ENCODE measurements at regions not wholly inside any gene's neighbourhood (a gene's known extent, or its start where the extent isn't known, plus 50 kb on each side); places are given as distances from the start of the nearest gene placed in this dataset.

DNA sequence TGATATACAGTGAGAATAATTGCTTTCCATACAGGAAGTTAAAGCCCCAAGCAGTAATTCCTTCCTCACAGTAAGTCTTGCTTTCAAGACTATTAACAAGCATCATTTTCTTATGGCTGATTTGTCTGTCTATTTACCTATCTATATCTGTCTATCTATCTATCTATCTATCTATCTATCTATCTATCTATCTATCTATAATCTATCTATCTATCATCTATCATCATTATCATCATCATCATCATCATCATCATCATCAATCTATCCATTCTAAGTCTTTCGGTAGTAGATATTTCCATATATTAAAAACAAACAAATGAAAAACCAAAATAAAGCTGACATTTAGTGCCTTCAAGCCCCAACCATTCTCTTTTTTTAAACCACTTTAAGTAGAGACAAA lies 224.4 kb upstream of the RXFP2 start:
- no peaks in the 10 kb centered on the region for H3K27me3 ChIP-seq (ENCODE audit: insufficient read depth, low read length, poor library complexity, severe bottlenecking)
- H3K9me3 ChIP-seq (ENCODE audit: insufficient read depth, low read depth, low read length) = no peaks in the 10 kb centered on the region
- H2AFZ ChIP-seq (ENCODE audit: low read length) = no peak overlapping the region
- no peaks in the 10 kb centered on the region for H4K20me1 ChIP-seq (ENCODE audit: insufficient read depth, low read length, poor library complexity, severe bottlenecking)
- H3K4me1 ChIP-seq (ENCODE audit: insufficient read depth, low read length, poor library complexity, severe bottlenecking) = peaks cover 7% of the 10 kb centered on the region
- H3K36me3 ChIP-seq (ENCODE audit: insufficient read depth, low read length) = no peaks in the 10 kb centered on the region
- H3K9me2 ChIP-seq (replicated peaks; ENCODE audit: low read depth, low read length) = no peaks in the 10 kb centered on the region
- H3F3A ChIP-seq (ENCODE audit: low read depth) = no peaks in the 10 kb centered on the region
- H3K9ac ChIP-seq (ENCODE audit: low read depth, low read length, poor library complexity, severe bottlenecking) = no peak overlapping the region
- H3K4me3 ChIP-seq (ENCODE audit: low read length, poor library complexity, severe bottlenecking) = no peak overlapping the region
- TF ChIP-seq EZH2phosphoT487 (IDR thresholded peaks at IDR 0.05; ENCODE audit: borderline replicate concordance) = no peak
- no peaks in the 10 kb centered on the region for H3K79me2 ChIP-seq (ENCODE audit: insufficient read depth, low read length)
- no peak overlapping the region for H3K4me2 ChIP-seq (ENCODE audit: low read depth, low read length, poor library complexity, severe bottlenecking)

DNA sequence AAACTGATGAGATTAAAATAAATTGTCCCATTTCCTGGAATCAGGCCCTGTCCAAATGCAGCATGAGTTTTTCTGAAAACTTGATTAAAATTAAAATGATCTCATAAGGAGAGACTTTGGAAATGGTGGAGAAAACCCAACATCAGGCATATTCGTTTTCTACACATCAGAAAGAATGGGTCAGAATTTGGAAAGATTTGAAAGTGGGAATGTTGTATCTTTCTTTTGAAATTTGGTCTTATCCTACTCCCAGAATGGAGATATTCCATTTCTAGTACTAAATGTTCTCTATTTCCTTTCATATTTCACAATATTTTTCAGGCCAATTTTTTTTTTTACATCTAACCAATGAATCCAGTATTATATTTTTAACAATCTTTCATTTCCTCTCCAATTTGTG lies 223.9 kb upstream of the RXFP2 start:
- H3K27me3 ChIP-seq (ENCODE audit: insufficient read depth, low read length, poor library complexity, severe bottlenecking) = no peaks in the 10 kb centered on the region
- no peaks in the 10 kb centered on the region for H3K9me2 ChIP-seq (replicated peaks; ENCODE audit: low read depth, low read length)
- H3F3A ChIP-seq (ENCODE audit: low read depth) = no peaks in the 10 kb centered on the region
- no peaks in the 10 kb centered on the region for H3K79me2 ChIP-seq (ENCODE audit: insufficient read depth, low read length)
- no peak overlapping the region for H3K9ac ChIP-seq (ENCODE audit: low read depth, low read length, poor library complexity, severe bottlenecking)
- peaks cover 7% of the 10 kb centered on the region for H3K4me1 ChIP-seq (ENCODE audit: insufficient read depth, low read length, poor library complexity, severe bottlenecking)
- no peak overlapping the region for H2AFZ ChIP-seq (ENCODE audit: low read length)
- H3K9me3 ChIP-seq (ENCODE audit: insufficient read depth, low read depth, low read length) = no peaks in the 10 kb centered on the region
- no peaks in the 10 kb centered on the region for H3K36me3 ChIP-seq (ENCODE audit: insufficient read depth, low read length)
- H4K20me1 ChIP-seq (ENCODE audit: insufficient read depth, low read length, poor library complexity, severe bottlenecking) = no peaks in the 10 kb centered on the region
- no peak for TF ChIP-seq EZH2phosphoT487 (IDR thresholded peaks at IDR 0.05; ENCODE audit: borderline replicate concordance)
- TF ChIP-seq, protein P1, sequence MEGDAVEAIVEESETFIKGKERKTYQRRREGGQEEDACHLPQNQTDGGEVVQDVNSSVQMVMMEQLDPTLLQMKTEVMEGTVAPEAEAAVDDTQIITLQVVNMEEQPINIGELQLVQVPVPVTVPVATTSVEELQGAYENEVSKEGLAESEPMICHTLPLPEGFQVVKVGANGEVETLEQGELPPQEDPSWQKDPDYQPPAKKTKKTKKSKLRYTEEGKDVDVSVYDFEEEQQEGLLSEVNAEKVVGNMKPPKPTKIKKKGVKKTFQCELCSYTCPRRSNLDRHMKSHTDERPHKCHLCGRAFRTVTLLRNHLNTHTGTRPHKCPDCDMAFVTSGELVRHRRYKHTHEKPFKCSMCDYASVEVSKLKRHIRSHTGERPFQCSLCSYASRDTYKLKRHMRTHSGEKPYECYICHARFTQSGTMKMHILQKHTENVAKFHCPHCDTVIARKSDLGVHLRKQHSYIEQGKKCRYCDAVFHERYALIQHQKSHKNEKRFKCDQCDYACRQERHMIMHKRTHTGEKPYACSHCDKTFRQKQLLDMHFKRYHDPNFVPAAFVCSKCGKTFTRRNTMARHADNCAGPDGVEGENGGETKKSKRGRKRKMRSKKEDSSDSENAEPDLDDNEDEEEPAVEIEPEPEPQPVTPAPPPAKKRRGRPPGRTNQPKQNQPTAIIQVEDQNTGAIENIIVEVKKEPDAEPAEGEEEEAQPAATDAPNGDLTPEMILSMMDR (conservative IDR thresholded peaks at IDR 0.05; ENCODE audit: low read length) = no peak
- no peak overlapping the region for H3K4me2 ChIP-seq (ENCODE audit: low read depth, low read length, poor library complexity, severe bottlenecking)
- H3K4me3 ChIP-seq (ENCODE audit: low read length, poor library complexity, severe bottlenecking) = no peak overlapping the region

DNA sequence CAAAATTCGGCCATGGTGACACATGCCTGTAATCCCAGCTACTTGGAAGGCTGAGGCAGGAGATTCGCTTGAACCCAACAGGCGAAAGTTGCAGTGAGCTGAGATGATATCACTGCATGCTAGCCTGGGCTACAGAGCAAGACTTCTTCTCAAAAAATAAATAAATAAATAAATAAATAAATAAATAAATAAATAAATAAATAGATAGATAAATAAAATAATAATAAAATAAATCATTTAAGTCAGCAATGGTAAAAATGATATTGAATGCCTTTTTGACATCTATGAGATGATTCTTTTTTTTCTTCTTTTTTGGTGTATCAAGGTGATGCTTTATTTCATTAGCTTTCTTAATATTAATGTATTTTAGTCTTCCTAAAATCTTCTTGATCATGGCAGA lies 221.7 kb upstream of the RXFP2 start:
- H2AFZ ChIP-seq (ENCODE audit: low read length) = no peak overlapping the region
- no peaks in the 10 kb centered on the region for H3F3A ChIP-seq (ENCODE audit: low read depth)
- H3K4me3 ChIP-seq (ENCODE audit: low read length, poor library complexity, severe bottlenecking) = no peak overlapping the region
- H3K4me1 ChIP-seq (ENCODE audit: insufficient read depth, low read length, poor library complexity, severe bottlenecking) = no peaks in the 10 kb centered on the region
- no peaks in the 10 kb centered on the region for H3K9me3 ChIP-seq (ENCODE audit: insufficient read depth, low read depth, low read length)
- H3K36me3 ChIP-seq (ENCODE audit: insufficient read depth, low read length) = no peaks in the 10 kb centered on the region
- no peaks in the 10 kb centered on the region for H3K79me2 ChIP-seq (ENCODE audit: insufficient read depth, low read length)
- H4K20me1 ChIP-seq (ENCODE audit: insufficient read depth, low read length, poor library complexity, severe bottlenecking) = no peaks in the 10 kb centered on the region
- H3K9ac ChIP-seq (ENCODE audit: low read depth, low read length, poor library complexity, severe bottlenecking) = no peak overlapping the region
- no peaks in the 10 kb centered on the region for H3K9me2 ChIP-seq (replicated peaks; ENCODE audit: low read depth, low read length)
- TF ChIP-seq, protein P1 (conservative IDR thresholded peaks at IDR 0.05; ENCODE audit: low read length) = no peak
- no peak for TF ChIP-seq EZH2phosphoT487 (IDR thresholded peaks at IDR 0.05; ENCODE audit: borderline replicate concordance)
- no peaks in the 10 kb centered on the region for H3K27me3 ChIP-seq (ENCODE audit: insufficient read depth, low read length, poor library complexity, severe bottlenecking)
- H3K4me2 ChIP-seq (ENCODE audit: low read depth, low read length, poor library complexity, severe bottlenecking) = no peak overlapping the region

DNA sequence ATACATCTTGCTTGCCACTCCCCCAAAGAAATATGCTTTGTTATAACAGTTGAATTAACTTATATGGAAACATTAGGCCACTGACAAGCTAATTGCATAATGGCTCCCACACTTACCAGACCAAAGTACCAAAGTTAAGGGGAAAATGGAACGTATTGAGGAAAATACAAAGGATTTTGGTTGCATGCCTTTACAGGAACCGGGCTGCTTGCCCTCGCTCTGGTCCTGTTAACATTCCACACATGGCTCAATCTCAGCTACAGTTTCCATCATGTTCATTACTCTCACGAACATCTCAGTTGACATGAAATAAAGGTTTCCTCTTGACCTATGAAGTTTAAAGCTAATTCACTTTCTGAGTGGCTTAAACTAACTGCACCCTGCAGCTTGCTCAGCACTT lies 220.7 kb upstream of the RXFP2 start:
- H3K79me2 ChIP-seq (ENCODE audit: insufficient read depth, low read length) = no peaks in the 10 kb centered on the region
- no peak overlapping the region for H3K4me2 ChIP-seq (ENCODE audit: low read depth, low read length, poor library complexity, severe bottlenecking)
- H3K27me3 ChIP-seq (ENCODE audit: insufficient read depth, low read length, poor library complexity, severe bottlenecking) = no peaks in the 10 kb centered on the region
- H4K20me1 ChIP-seq (ENCODE audit: insufficient read depth, low read length, poor library complexity, severe bottlenecking) = no peaks in the 10 kb centered on the region
- H2AFZ ChIP-seq (ENCODE audit: low read length) = no peak overlapping the region
- H3K9ac ChIP-seq (ENCODE audit: low read depth, low read length, poor library complexity, severe bottlenecking) = no peak overlapping the region
- H3K9me2 ChIP-seq (replicated peaks; ENCODE audit: low read depth, low read length) = no peaks in the 10 kb centered on the region
- H3F3A ChIP-seq (ENCODE audit: low read depth) = no peaks in the 10 kb centered on the region
- TF ChIP-seq EZH2phosphoT487 (IDR thresholded peaks at IDR 0.05; ENCODE audit: borderline replicate concordance) = no peak
- TF ChIP-seq, protein P1 (conservative IDR thresholded peaks at IDR 0.05; ENCODE audit: low read length) = no peak
- no peaks in the 10 kb centered on the region for H3K9me3 ChIP-seq (ENCODE audit: insufficient read depth, low read depth, low read length)
- no peaks in the 10 kb centered on the region for H3K36me3 ChIP-seq (ENCODE audit: insufficient read depth, low read length)
- H3K4me1 ChIP-seq (ENCODE audit: insufficient read depth, low read length, poor library complexity, severe bottlenecking) = no peaks in the 10 kb centered on the region
- H3K4me3 ChIP-seq (ENCODE audit: low read length, poor library complexity, severe bottlenecking) = no peak overlapping the region

All from Loucy (cell line).